Aorta (tissue), 5 donors: ENCODE measurements at regions not wholly inside any gene's neighbourhood (a gene's known extent, or its start where the extent isn't known, plus 50 kb on each side); places are given as distances from the start of the nearest gene placed in this dataset.

Experiments used
- ATAC-seq: fragments of 200-7000 bp; cut with Tn5 transposase; one replicate; pipeline ENCODE4 v1.9.1; 2022; ENCODE audit warnings: moderate library complexity; ENCODE audit not compliant: low FRiP score
- DNase-seq, 2 donors: peaks; one replicate each; pipeline ENCODE4 v3.0.0-alpha.2; 2020
- H3K27ac ChIP-seq, 2 donors: one replicate each; pipeline ENCODE4 v1.5.1; 2013; ENCODE audit warnings: low read length in 2 of 2, mild to moderate bottlenecking in 2 of 2, moderate library complexity in 2 of 2, control low read depth in 1 of 2, inconsistent platforms in 1 of 2, low read depth in 1 of 2
- H3K27me3 ChIP-seq, 2 donors: one replicate each; pipeline ENCODE4 v1.6.1; 2013; ENCODE audit warnings: control low read depth in 1 of 2, low read length in 1 of 2, mild to moderate bottlenecking in 1 of 2, moderate library complexity in 1 of 2; ENCODE audit not compliant: insufficient read depth in 2 of 2, control insufficient read depth in 1 of 2
- H3K36me3 ChIP-seq, 2 donors: one replicate each; pipeline ENCODE4 v1.6.1; 2013; ENCODE audit warnings: control low read depth in 1 of 2, low read length in 1 of 2, mild to moderate bottlenecking in 1 of 2; ENCODE audit not compliant: insufficient read depth in 2 of 2, control insufficient read depth in 1 of 2
- H3K4me1 ChIP-seq, 2 donors: one replicate each; pipeline ENCODE4 v1.6.1; 2013; ENCODE audit warnings: low read length in 2 of 2, control low read depth in 1 of 2, mild to moderate bottlenecking in 1 of 2, moderate library complexity in 1 of 2; ENCODE audit not compliant: insufficient read depth in 2 of 2, control insufficient read depth in 1 of 2
- H3K4me3 ChIP-seq, 2 donors: one replicate each; pipeline ENCODE4 v1.5.1; 2013; ENCODE audit warnings: low read length in 2 of 2, control low read depth in 1 of 2, mild to moderate bottlenecking in 1 of 2
- H3K9me3 ChIP-seq: one replicate; pipeline ENCODE4 v1.6.1; 2013; ENCODE audit warnings: mild to moderate bottlenecking, low read length; ENCODE audit not compliant: control insufficient read depth
- WGBS, 2 donors: extraction: QIAGEN DNeasy Blood & Tissue Kit; methylation state at CpG; one replicate each; pipeline ENCODE4 v1.1.7; 2013; 5-methylcytosine and 5-hydroxymethylcytosine counted together
- intact Hi-C, 2 donors: fragments of 100-400 bp; cut with DNase I; formaldehyde crosslinking; loops; one replicate each; pipeline versions ENCODE4 v1.14.2 to v1.15.0; 2022
- donor health status: healthy with polysubstance abuse.
- donor health status: Bipolar disorder and iron deficiency.
- donor health status: DM: no; HTN: no; CAD: no.
- donor health status: DM: no; HTN: no; CAD: no.
- donor health status: DM: yes; HTN: yes; CAD: no.

GRCh38 chr7:68671671-68672070 is 926.6 kb upstream of the AUTS2 start:
- intact Hi-C loops, result no loop called here
- H3K4me3 ChIP-seq, result no peak overlapping the region
- no peaks in the 10 kb centered on the region for H3K36me3 ChIP-seq
- WGBS, 2 donors, result 85 to 86% methylated on average over 2 of the region's 2 CpGs
- no peak for DNase-seq
- ATAC-seq, result no peak
- no peak overlapping the region for H3K27ac ChIP-seq
- peaks cover 3% of the 10 kb centered on the region for H3K9me3 ChIP-seq
- H3K27me3 ChIP-seq, result no peaks in the 10 kb centered on the region
- H3K4me1 ChIP-seq, result no peaks in the 10 kb centered on the region

- WGBS, 2 donors, result 87 to 91% methylated on average over 3 of the region's 3 CpGs
- H3K4me1 ChIP-seq, result no peaks in the 10 kb centered on the region
These were observed 923.4 kb upstream of the AUTS2 start for GRCh38 chr7:68674826-68675225.

GRCh38 chr7:68676813-68677535 is 921.3 kb upstream of the AUTS2 start:
- Histone ChIP-seq H3K27me3 (no peaks in the 10 kb centered on the region), H3K4me1 (no peaks in the 10 kb centered on the region), H3K27ac (no peak overlapping the region), H3K36me3 (no peaks in the 10 kb centered on the region), H3K9me3 (peaks cover 2% of the 10 kb centered on the region), H3K4me3 (no peak overlapping the region)
- intact Hi-C loops, result no loop called here
- WGBS, 2 donors, result 85 to 88% methylated on average over 13 of the region's 13 CpGs
- no peak for ATAC-seq
- no peak for DNase-seq

More at GRCh38 chr7:68674826-68675225, 923.4 kb upstream of the AUTS2 start:
- no peaks in the 10 kb centered on the region for H3K36me3 ChIP-seq
- peaks cover 3% of the 10 kb centered on the region for H3K9me3 ChIP-seq
- DNase-seq (no peak), ATAC-seq (no peak)
- no peak overlapping the region for H3K4me3 ChIP-seq
- no peaks in the 10 kb centered on the region for H3K27me3 ChIP-seq
- intact Hi-C loops, result no loop called here
- no peak overlapping the region for H3K27ac ChIP-seq

GRCh38 chr7:68678196-68678595 is 920.1 kb upstream of the AUTS2 start:
- intact Hi-C loops, result no loop called here

GRCh38 chr7:68679459-68680234 is 918.6 kb upstream of the AUTS2 start:
- intact Hi-C loops, result no loop called here
- ATAC-seq, result no peak
- Histone ChIP-seq H3K9me3 (peaks cover 2% of the 10 kb centered on the region), H3K36me3 (no peaks in the 10 kb centered on the region), H3K27me3 (no peaks in the 10 kb centered on the region), H3K27ac (no peak overlapping the region), H3K4me1 (no peaks in the 10 kb centered on the region), H3K4me3 (no peak overlapping the region)
- DNase-seq, result no peak
- 68 to 70% methylated on average over 7 of the region's 7 CpGs for WGBS, 2 donors

More at GRCh38 chr7:68678196-68678595, 920.1 kb upstream of the AUTS2 start:
- ATAC-seq (no peak), DNase-seq (no peak)
- WGBS, 2 donors, result 76 to 82% methylated on average over 4 of the region's 4 CpGs
- Histone ChIP-seq H3K4me1 (no peaks in the 10 kb centered on the region), H3K27ac (no peak overlapping the region), H3K27me3 (no peaks in the 10 kb centered on the region), H3K4me3 (no peak overlapping the region), H3K36me3 (no peaks in the 10 kb centered on the region), H3K9me3 (peaks cover 2% of the 10 kb centered on the region)

GRCh38 chr7:68680235-68680872 is 917.9 kb upstream of the AUTS2 start:
- no peak for ATAC-seq
- DNase-seq, result no peak
- 53 to 72% methylated on average over 1 of the region's 1 CpG for WGBS, 2 donors
- Histone ChIP-seq H3K27me3 (no peaks in the 10 kb centered on the region), H3K27ac (no peak overlapping the region), H3K36me3 (no peaks in the 10 kb centered on the region), H3K4me3 (no peak overlapping the region), H3K9me3 (peaks cover 2% of the 10 kb centered on the region), H3K4me1 (no peaks in the 10 kb centered on the region)
- intact Hi-C loops, result no loop called here

GRCh38 chr7:68682910-68683309 is 915.4 kb upstream of the AUTS2 start:
- Histone ChIP-seq H3K4me1 (no peaks in the 10 kb centered on the region), H3K36me3 (no peaks in the 10 kb centered on the region), H3K9me3 (peaks cover 2% of the 10 kb centered on the region), H3K27me3 (no peaks in the 10 kb centered on the region), H3K4me3 (no peak overlapping the region), H3K27ac (no peak overlapping the region)
- ATAC-seq (no peak), DNase-seq (no peak)
- intact Hi-C loops, result no loop called here
- 16 to 18% methylated on average over 5 of the region's 5 CpGs for WGBS, 2 donors

GRCh38 chr7:68684246-68684839 is 913.9 kb upstream of the AUTS2 start:
- H3K9me3 ChIP-seq, result peaks cover 2% of the 10 kb centered on the region
- H3K27ac ChIP-seq, result no peak overlapping the region
- ATAC-seq (no peak), DNase-seq (no peak)
- no peaks in the 10 kb centered on the region for H3K27me3 ChIP-seq
- intact Hi-C loops, result no loop called here
- no peak overlapping the region for H3K4me3 ChIP-seq
- H3K4me1 ChIP-seq, result no peaks in the 10 kb centered on the region
- H3K36me3 ChIP-seq, result no peaks in the 10 kb centered on the region
- 49 to 53% methylated on average over 8 of the region's 8 CpGs for WGBS, 2 donors
